Vagina (tissue), 2 donors: ENCODE measurements at regions not wholly inside any gene's neighbourhood (a gene's known extent, or its start where the extent isn't known, plus 50 kb on each side); places are given as distances from the start of the nearest gene placed in this dataset.
"Not testable (repeated sequence)": the region's sequence is repeated elsewhere in the genome, so short reads cannot be mapped to it uniquely, and the experiment has no call there.

ENCODE experiments used
- DNase-seq, 2 donors: peaks; one replicate each; pipeline ENCODE4 v3.0.0-alpha.2; 2017; ENCODE audit errors: extremely low spot score in 2 of 2
- H3K27ac ChIP-seq: fragments of 200-600 bp; sonication (generic); one replicate; pipeline ENCODE4 v1.5.1; 2019
- H3K27me3 ChIP-seq: fragments of 200-600 bp; sonication (generic); one replicate; pipeline ENCODE4 v1.5.1; 2019
- H3K36me3 ChIP-seq, 2 donors: fragments of 200-600 bp; sonication (generic); one replicate each; pipeline ENCODE4 v1.5.1; 2017 to 2019
- H3K4me1 ChIP-seq: fragments of 200-600 bp; sonication (generic); one replicate; pipeline ENCODE4 v1.5.1; 2019
- H3K4me3 ChIP-seq, 2 donors: fragments of 200-600 bp; sonication (generic); 1 replicate in 1 of 2; 2 replicates in 1 of 2; pipeline ENCODE4 v1.5.1; 2016 to 2019
- H3K9me3 ChIP-seq: fragments of 200-600 bp; sonication (generic); one replicate; pipeline ENCODE4 v1.5.1; 2019
- POLR2A ChIP-seq, 2 donors: fragments of 450-650 bp; IDR thresholded peaks; one replicate each; pipeline ENCODE4 v1.6.1; 2017; ENCODE audit warnings: antibody characterized with exemption in 2 of 2, mild to moderate bottlenecking in 2 of 2, moderate library complexity in 2 of 2
- POLR2AphosphoS5 ChIP-seq, 2 donors: sonication (generic); formaldehyde crosslinking; IDR thresholded peaks; one replicate each; pipeline ENCODE4 v1.9.0; 2017; ENCODE audit warnings: antibody characterized with exemption in 2 of 2, mild to moderate bottlenecking in 2 of 2, low read depth in 1 of 2; ENCODE audit not compliant: insufficient read depth in 1 of 2
- intact Hi-C: fragments of 100-400 bp; cut with DNase I; formaldehyde crosslinking; loops from one replicate; pipeline ENCODE4 v1.15.1; 2023
- TF ChIP-seq, protein P1 (sequence below), 3 experiments: fragments of 450-650 bp in 2 of 3; fragments of 200-600 bp in 1 of 3; sonication (generic) in 1 of 3; IDR thresholded peaks; one replicate each; pipeline ENCODE4 v1.5.1; 2017 to 2019; ENCODE audit warnings: antibody characterized with exemption in 3 of 3, mild to moderate bottlenecking in 2 of 3, moderate library complexity in 2 of 3

DNA sequence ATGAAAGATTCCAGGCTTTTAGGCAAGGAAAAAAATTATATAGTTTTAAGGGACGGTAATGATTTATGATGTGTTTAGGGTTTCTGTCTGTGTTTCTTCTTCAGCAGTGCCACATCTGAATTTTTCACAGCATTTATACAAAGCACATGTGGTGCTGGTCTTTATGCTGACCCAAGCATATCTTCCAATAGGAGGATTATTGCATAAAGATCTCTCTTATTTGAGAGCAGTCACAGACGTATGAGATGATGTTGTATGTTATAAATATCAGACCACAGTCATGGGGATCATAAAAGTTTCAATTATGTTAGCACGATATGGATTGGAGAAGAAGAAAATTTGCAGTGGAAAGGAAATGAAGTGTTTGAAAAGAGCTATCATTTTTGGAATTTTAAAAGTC is 150.9 kb downstream of the RASEF start:
- no peak for DNase-seq
- Histone ChIP-seq H3K27ac (no peak overlapping the region), H3K9me3 (no peaks in the 10 kb centered on the region), H3K4me1 (no peaks in the 10 kb centered on the region), H3K36me3 (no peaks in the 10 kb centered on the region), H3K4me3 (no peak overlapping the region), H3K27me3 (no peaks in the 10 kb centered on the region)
- no peak for TF ChIP-seq POLR2AphosphoS5 (IDR thresholded peaks at IDR 0.05; ENCODE audit: insufficient read depth in 1 of 2, low read depth in 1 of 2)
- TF ChIP-seq POLR2A (IDR thresholded peaks at IDR 0.05): no peak
- TF ChIP-seq, protein P1, sequence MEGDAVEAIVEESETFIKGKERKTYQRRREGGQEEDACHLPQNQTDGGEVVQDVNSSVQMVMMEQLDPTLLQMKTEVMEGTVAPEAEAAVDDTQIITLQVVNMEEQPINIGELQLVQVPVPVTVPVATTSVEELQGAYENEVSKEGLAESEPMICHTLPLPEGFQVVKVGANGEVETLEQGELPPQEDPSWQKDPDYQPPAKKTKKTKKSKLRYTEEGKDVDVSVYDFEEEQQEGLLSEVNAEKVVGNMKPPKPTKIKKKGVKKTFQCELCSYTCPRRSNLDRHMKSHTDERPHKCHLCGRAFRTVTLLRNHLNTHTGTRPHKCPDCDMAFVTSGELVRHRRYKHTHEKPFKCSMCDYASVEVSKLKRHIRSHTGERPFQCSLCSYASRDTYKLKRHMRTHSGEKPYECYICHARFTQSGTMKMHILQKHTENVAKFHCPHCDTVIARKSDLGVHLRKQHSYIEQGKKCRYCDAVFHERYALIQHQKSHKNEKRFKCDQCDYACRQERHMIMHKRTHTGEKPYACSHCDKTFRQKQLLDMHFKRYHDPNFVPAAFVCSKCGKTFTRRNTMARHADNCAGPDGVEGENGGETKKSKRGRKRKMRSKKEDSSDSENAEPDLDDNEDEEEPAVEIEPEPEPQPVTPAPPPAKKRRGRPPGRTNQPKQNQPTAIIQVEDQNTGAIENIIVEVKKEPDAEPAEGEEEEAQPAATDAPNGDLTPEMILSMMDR (IDR thresholded peaks at IDR 0.05): no peak
- intact Hi-C loops: no loop called here

DNA sequence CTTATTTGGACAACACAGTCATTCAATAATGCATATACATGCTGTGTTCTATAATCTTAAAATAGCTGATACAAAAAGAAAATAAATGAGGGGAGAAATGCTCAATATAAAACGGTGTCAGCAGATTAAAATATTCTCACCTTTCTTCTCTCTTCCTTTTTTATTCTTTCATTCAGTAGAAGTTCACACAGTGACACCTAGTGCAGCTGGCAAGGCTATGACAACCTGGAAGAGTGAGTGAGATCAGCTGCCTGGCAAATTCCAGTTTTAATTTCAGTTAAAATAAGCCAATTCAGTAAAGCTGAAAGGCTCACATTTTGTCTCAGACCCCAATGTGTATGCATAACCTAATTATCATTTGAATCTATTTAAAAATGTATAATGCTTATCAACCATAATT is 150.3 kb downstream of the RASEF start:
- Histone ChIP-seq H3K27me3 (no peaks in the 10 kb centered on the region), H3K9me3 (no peaks in the 10 kb centered on the region), H3K36me3 (no peaks in the 10 kb centered on the region), H3K27ac (no peak overlapping the region), H3K4me1 (no peaks in the 10 kb centered on the region), H3K4me3 (no peak overlapping the region)
- no peak for DNase-seq
- TF ChIP-seq, protein P1 (IDR thresholded peaks at IDR 0.05): no peak
- no peak for TF ChIP-seq POLR2A (IDR thresholded peaks at IDR 0.05)
- no peak for TF ChIP-seq POLR2AphosphoS5 (IDR thresholded peaks at IDR 0.05; ENCODE audit: insufficient read depth in 1 of 2, low read depth in 1 of 2)
- intact Hi-C loops: no loop called here

GRCh38 chr9:82916238-82916637 is 146.7 kb downstream of the RASEF start:
- intact Hi-C loops, H3K9me3 ChIP-seq, H3K36me3 ChIP-seq, H3K4me3 ChIP-seq, H3K27ac ChIP-seq, H3K27me3 ChIP-seq, H3K4me1 ChIP-seq, DNase-seq: not testable (repeated sequence)

GRCh38 chr9:82920154-82920553 is 142.8 kb downstream of the RASEF start:
- intact Hi-C loops: no loop called here
- H3K27me3 ChIP-seq: no peaks in the 10 kb centered on the region
- no peaks in the 10 kb centered on the region for H3K36me3 ChIP-seq
- no peak overlapping the region for H3K4me3 ChIP-seq
- TF ChIP-seq POLR2A (IDR thresholded peaks at IDR 0.05): no peak
- H3K4me1 ChIP-seq: no peaks in the 10 kb centered on the region
- no peak for DNase-seq
- H3K27ac ChIP-seq: no peak overlapping the region
- no peaks in the 10 kb centered on the region for H3K9me3 ChIP-seq

DNA sequence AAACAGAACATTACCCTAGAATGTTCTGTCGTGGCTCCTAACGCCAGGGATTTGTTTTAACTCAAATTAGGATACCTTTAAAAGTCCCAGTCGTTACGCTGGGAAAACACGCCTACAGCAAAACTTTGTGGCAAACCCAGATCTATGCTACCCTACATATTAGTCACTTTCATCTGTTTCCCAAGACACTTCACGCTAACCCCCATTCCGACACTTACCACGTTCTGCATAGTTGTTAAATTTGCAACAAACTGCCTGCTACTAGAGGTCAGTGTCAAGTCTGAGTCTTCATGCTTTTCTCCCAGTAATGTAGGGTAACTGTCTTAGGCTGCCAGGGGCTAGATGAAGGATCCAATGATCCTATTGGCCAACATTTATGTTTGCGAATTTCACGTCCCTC is 140.3 kb downstream of the RASEF start:
- Histone ChIP-seq H3K4me1 (no peaks in the 10 kb centered on the region), H3K9me3 (no peaks in the 10 kb centered on the region), H3K27me3 (no peaks in the 10 kb centered on the region), H3K36me3 (no peaks in the 10 kb centered on the region), H3K4me3 (no peak overlapping the region), H3K27ac (no peak overlapping the region)
- no peak for DNase-seq
- intact Hi-C loops: no loop called here
- no peak for TF ChIP-seq POLR2AphosphoS5 (IDR thresholded peaks at IDR 0.05; ENCODE audit: insufficient read depth in 1 of 2, low read depth in 1 of 2)
- TF ChIP-seq, protein P1 (IDR thresholded peaks at IDR 0.05): no peak

DNA sequence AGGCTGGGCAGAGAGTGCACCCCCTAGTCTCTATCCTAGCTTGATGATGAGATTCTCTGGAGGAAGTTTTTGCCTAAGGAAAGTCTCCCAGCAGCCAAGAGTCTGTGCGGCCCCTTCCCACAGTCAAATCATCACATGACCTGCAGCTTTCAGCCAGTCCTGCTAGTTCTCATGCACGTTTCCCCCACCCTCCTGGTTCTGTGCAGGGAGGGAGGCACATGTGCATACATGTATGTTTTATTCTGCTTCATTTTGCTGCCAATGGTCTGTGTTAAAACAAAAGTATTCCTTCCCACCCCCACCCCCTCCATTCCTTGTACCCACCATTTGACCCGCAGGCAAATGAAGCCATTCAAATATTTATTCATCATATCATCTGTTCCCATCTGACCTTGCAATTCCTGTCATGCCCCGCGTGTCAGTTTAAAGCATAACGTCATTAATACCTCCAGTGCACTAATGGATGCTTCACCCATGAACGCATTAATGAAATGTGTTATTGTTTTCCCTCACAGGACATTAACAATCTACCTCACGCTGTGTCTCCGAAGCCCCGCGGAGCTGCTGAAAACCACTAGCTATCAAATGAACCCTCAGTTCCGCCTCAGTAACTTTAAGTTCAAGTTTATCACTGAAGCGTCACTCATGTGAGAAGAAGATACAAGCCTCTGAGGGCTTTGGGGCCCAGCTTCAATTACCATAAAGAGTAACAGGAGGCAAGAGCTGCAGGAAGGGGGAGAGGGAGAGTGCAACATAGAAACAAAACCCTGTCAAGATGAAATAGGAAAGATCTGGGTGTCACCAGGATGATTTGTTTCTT is 139.6 kb downstream of the RASEF start:
- intact Hi-C loops: no loop called here
- H3K36me3 ChIP-seq: no peaks in the 10 kb centered on the region
- TF ChIP-seq, protein P1 (IDR thresholded peaks at IDR 0.05): no peak
- no peak for TF ChIP-seq POLR2A (IDR thresholded peaks at IDR 0.05)
- no peak for TF ChIP-seq POLR2AphosphoS5 (IDR thresholded peaks at IDR 0.05; ENCODE audit: insufficient read depth in 1 of 2, low read depth in 1 of 2)
- DNase-seq: no peak
- H3K27ac ChIP-seq: no peak overlapping the region
- no peak overlapping the region for H3K4me3 ChIP-seq
- no peaks in the 10 kb centered on the region for H3K9me3 ChIP-seq
- no peaks in the 10 kb centered on the region for H3K27me3 ChIP-seq
- no peaks in the 10 kb centered on the region for H3K4me1 ChIP-seq
